Activated T-cell treated with anti-CD3 and anti-CD28 coated beads for 48 hours (primary cell): ENCODE measurements at regions not wholly inside any gene's neighbourhood (a gene's known extent, or its start where the extent isn't known, plus 50 kb on each side); places are given as distances from the start of the nearest gene placed in this dataset.

Experiments used
- DNase-seq: peaks from one replicate; pipeline ENCODE4 v3.0.0-alpha.2; 2020; ENCODE audit warnings: low read depth

DNA sequence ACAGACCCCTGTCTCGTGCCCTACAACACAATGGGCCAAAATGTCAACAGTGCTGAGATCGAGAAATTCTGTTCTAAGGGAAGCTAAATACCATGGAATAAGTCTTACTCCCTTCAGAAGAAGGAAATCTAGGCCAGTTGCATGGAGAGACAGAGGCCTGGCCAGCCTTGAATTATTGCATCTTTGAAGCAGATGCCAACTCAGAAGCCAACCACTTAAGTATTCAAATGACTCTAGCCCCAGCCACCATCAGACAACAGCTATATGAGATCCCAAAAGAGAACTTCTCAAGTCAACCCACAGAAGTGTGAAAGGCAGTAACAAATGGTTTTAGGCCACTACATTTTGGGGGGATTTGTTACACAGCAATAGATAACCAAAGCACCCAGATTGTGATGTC, 180.1 kb downstream of the ACTL7B start:
- no peak for DNase-seq

DNA sequence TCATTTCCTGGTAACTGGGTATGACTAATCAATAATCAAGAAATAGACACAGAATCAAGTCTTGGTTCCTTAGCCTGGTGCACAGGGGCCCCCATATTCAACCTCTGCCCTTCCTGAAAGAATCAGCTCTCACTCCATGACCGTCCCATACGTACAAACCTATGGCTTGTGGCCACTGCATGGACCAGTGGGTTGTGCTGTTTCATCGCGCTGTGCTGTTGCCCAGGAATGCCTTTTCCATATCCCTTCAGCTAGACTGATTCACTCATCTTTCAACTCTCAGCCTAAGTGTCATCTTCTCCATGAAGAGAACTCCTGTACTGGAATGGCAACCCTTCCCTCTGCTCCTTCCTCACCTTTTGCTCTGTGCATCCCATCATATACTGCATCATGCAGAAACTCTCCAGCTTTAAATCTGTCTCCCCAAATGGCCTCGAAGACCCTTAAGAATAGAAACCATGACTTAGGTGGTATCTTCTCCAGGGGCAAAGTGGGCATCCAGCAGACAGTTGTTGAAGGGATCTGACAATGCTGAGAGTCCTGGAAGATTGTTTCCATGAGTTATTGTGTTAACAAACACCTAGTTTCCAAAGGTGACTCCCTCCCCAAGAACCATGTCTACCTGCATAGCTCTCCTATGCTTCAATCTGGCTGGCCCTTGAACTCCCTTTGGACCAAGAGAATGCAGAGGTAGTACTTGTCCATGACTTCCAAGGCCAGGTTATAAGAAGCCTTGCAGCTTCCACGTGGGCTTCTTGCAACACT, 180.8 kb downstream of the ACTL7B start:
- DNase-seq = no peak

GRCh38 chr9:108673386-108673785, 182.4 kb downstream of the ACTL7B start:
- no peak for DNase-seq

DNA sequence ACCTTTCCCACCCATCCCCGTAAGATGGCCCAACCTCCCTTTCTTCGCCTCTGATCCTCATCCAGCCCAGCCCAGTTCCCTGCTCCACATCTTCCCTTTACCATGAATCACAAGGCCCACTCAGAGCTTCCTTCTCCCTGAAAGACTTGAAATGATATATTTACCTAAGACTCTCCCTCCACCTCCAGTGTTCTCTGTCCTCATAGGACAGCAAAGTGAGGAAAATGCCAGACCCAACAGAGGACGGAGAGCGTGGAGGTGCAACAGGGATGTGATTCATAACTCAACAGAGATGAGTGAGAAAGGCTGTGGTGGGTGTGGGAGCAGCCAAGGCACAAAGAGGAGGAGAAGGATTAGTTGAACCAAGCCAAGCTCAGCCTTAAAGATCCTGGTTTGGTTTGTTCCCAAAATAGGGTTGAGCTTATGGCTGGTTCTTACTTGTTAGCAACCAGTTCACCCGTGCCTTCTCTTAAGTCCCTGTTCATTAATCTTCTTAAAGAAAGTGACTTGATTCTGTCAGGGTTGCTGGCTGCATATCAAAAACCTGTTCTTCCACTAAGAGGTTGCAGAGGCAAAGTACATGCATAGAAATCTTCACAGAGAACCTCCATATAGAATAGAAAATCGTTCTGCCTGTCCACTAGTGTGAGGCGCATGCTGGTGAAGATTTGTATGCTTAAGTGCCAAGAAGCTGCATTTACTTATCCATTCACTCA, 183.2 kb downstream of the ACTL7B start:
- no peak for DNase-seq

GRCh38 chr9:108671794-108672193, 184.0 kb downstream of the ACTL7B start:
- no peak for DNase-seq

DNA sequence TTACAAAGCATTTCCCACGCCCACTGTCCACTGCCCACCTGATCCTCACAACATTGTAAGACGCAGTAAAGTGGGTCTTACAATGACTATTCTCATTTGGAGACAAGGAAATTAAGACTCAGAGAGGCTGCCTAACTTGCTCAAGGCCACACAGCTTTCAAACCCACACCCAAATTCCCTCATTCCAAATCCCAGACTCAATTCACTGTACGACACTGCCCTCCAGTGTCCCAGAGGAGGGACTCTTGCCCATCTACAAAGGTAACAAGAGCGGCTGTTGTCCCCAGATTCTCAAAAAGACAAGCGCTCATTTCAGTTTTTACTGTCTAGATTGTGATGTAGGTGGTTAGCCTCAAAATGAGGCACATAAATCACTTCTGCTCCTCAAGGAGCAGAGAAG, 184.6 kb downstream of the ACTL7B start:
- DNase-seq = no peak

- no peak for DNase-seq
Observed at GRCh38 chr9:108668938-108669335, 186.8 kb downstream of the ACTL7B start.

DNA sequence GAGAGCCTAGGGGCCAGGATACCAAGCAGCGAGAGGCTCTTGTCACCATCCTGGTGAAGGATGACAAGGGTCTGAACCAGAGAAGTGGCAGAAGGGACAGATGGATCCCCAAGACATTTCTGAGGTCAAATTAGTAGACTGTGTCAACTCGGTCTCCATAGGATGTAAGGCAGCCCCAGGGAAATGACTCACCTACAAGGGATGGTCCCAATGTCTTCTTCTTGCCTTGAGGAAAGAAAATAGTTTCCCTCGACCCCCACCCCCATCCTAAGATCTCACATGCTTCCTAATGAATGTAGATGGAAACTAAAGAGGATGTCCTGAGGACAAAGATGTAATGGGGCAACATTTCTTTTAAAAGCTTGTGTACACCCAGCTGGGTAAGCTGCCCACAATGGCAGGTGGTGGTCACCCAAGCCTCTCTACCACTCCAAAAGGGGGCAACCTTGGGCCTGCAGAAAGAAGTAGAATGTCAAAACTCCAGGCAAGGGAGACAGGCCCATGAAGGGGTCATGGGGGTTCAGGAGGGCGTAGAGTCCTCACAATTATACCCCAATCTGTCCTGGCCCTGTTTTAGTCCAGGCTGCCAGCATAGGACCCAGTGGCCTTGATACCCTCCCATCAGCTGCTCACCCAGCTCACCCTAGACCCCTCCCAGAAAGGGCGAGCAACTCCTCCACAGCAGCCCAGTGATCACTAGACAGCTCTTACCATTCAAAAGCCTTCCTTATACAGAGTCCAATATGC, 187.4 kb downstream of the ACTL7B start:
- no peak for DNase-seq

DNA sequence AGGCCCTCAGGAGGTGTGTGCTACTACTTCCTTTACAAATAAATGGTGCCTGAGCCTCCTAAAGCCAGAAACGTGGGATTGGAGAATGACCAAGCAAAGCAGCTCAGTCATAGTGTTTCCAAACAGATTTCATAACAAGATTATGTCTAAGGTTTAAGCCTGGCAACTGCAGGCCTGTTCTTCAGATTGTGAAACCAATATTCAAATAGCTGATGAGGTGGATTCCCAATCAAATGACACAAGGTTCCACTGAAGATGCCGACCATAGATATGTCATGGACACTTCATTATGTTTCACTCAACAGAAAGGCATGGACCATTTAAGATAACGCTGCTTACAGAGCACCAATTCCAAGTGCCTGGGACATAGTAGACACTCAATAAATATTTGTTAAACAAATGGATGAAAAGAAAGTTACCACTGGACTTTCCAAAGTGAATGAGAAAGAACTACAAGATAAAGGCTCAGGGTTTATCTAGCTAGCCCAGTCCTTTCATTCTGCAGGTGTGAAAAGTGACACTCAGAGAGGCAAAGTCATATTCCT, 189.5 kb downstream of the ACTL7B start:
- DNase-seq = no peak

- DNase-seq = no peak
Observed at GRCh38 chr9:108665521-108666239, 190.1 kb downstream of the ACTL7B start.

- no peak for DNase-seq
Observed at GRCh38 chr9:108664309-108665255, 191.2 kb downstream of the ACTL7B start.

DNA sequence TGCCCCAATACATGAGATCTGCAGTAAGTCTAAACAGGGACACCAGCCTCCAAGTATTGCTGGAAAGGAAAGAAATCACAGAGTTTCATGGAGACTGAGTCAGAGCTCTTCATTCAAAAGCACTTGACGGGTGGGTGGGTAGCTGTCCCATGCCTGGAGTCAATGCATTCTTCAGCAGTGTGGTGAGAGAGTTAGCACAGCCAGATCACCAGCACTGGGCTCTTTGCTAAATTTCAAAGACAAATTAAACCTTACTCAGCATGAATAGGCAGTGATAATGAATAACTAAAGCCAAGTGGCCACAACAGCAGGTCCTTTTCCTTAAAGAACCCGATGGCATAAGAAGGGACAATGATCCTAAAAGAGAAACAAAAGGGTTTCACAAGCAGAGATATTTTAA, 192.4 kb downstream of the ACTL7B start:
- no peak for DNase-seq

GRCh38 chr9:108662956-108663355, 192.8 kb downstream of the ACTL7B start:
- no peak for DNase-seq

DNA sequence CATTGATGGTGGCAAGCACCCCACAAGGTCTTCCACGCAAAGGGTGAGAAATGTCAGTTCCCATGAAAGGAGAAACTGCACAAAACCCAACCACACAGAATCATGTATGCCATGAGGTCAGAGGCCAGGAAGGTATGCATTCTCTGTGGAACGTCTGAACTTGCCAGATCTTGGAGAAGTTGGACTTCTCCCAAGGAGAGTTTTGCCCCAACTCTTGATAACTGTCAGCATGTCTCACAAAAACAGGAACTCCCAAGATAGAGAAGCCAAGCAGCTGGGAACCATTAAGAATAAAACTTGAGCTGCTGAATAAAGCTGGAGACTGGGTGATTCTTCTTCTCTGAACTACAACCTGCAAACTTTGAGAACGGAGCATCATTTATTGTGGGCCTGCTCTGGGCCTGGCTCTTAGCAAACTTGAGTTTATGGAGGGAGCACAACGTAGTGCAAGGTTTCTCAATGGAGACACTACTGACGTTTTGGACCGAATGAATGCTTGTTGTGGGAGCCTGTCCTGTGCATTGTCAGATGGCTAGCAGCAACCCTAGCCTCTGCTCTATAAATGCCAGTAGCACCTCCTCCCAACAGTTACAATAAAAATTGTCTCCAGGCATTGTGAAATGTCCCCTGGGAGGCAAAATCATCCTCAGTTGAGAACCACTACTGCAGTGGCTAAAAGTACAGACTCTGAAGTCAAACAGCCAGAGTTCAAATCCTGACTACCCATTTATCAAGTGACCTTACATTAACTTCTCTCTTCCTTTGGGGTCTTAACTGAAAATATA, 193.5 kb downstream of the ACTL7B start:
- no peak for DNase-seq

DNA sequence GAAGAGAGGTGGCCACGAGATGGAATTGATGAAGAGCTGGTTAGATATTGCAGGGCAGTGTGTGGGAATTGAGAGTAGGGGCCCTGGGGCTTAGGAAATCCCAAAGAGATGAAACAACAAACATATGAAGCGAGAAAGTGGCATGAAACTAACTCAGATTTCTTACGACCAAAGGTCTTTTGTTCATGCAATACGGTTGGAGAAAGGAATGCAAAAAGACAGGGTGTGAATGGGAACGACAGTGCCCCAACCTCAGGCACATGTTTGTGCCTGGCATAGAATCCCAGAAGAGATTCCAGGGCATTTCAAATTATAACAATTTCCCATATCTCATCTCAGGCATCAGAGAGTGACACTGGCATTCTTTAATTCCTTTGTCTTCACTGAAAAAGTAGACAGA, 199.2 kb downstream of the ACTL7B start:
- no peak for DNase-seq

- DNase-seq = no peak
Observed at GRCh38 chr9:108655818-108656217, 200.0 kb downstream of the ACTL7B start.

- DNase-seq = no peak
Observed at GRCh38 chr9:108654566-108654965, 201.2 kb downstream of the ACTL7B start.

GRCh38 chr9:108652851-108653250, 202.9 kb downstream of the ACTL7B start:
- DNase-seq = no peak

GRCh38 chr9:108650826-108651225, 205.0 kb downstream of the ACTL7B start:
- no peak for DNase-seq

- DNase-seq = no peak
Observed at GRCh38 chr9:108645520-108645919, 210.3 kb downstream of the ACTL7B start.
